ENCODE measurements at regions not wholly inside any gene's neighbourhood (a gene's known extent, or its start where the extent isn't known, plus 50 kb on each side); places are given as distances from the start of the nearest gene placed in this dataset.
"Not testable (repeated sequence)": the region's sequence is repeated elsewhere in the genome, so short reads cannot be mapped to it uniquely, and the experiment has no call there.

DNA sequence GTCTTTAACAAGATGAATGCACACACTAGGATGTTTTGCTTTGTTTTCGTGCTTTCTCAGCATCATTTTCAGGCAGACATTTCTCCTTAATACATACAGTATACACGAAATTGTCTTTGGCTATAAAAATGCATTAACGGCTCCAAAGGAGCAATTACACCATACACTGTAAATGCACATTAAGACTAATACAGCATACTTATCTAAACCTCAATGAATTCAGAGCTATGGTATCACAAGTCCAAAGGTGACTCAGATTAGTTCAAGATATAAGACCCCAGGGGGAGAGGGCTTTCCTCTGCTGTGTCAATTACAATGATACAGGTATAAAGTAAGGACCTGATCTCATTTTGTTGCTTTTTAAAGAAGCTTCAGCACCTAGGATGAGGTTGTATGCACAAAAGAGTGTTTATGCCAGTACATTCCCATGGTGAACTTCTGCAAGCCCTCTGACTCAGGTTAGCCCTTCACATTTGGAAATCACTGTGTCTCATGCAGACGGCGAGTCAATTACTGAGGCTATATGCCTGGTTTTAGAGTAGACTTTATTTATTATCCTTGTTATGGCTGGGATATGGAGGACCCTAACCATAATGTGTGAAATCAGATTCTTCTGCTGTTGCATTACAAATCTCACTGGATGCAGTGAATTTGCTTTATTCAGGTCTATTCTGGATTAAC lies 233.3 kb downstream of the ZNF608 start:
- Histone ChIP-seq H3K27ac (peak overlapping the region in 1 of 2 donors; percentile 20), H3K4me1 (replicated peaks in 1 of 2) (peaks cover 23 to 40% of the 10 kb centered on the region in 2 donors), H3K4me3 (no peak overlapping the region)
- in situ Hi-C loops (cut with MboI; ENCODE audit: low pct_unique_long_range_greater_than_20kb in 2 of 9, low sequenced_read_pairs in 9 of 9, unreplicated experiment in 9 of 9), result no loop called here
- 60 to 92% (median 77%) methylated on average over 1 to 5 of the region's 5 CpGs; no CpG with 5 or more reads in 1 of the 10 experiments for WGBS, 10 experiments
- peak in 5 of 8 experiments; percentile 7 to 72 (median 48) for ATAC-seq (replicated peaks in 6 of 8)

DNA sequence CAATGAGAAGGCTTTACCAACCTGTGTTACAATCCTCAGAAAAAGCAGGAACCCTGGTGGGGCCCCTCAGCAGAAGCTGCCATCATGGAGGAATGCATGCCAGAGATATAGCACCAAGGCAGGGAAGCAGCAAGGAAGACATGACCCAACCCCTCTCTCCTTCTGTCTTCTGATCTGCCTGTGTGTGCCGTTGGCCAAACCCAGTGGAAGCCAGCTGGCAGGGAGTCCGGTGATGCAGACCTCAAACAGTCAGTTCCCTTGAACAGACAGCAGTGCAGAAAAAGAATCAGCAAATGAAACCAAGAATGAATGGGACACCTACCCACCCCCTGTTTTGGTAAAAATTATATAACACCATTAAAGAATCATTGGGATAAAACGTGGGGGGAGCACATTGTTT lies 234.2 kb downstream of the ZNF608 start:
- no peak overlapping the region for H3K27ac ChIP-seq
- WGBS, 10 experiments, result 0 to 80% (median 33%) methylated on average over 1 to 3 of the region's 3 CpGs; no CpG with 5 or more reads in 3 of the 10 experiments
- in situ Hi-C loops (cut with MboI; ENCODE audit: low pct_unique_long_range_greater_than_20kb in 2 of 9, low sequenced_read_pairs in 9 of 9, unreplicated experiment in 9 of 9), result no loop called here
- peaks cover 23 to 40% of the 10 kb centered on the region in 2 donors for H3K4me1 ChIP-seq (replicated peaks in 1 of 2)
- ATAC-seq (replicated peaks in 6 of 8), result peak in 1 of 8 experiments; percentile 74
- no peak overlapping the region for H3K4me3 ChIP-seq

GRCh38 chr5:124511791-124512190 lies 234.6 kb downstream of the ZNF608 start:
- no peak overlapping the region for H3K4me3 ChIP-seq
- ATAC-seq (replicated peaks in 6 of 8), result peak in 3 of 8 experiments; percentile 51 to 94 (median 62)
- H3K27ac ChIP-seq, result no peak overlapping the region
- peaks cover 23 to 43% of the 10 kb centered on the region in 2 donors for H3K4me1 ChIP-seq (replicated peaks in 1 of 2)
- in situ Hi-C loops (cut with MboI; ENCODE audit: low pct_unique_long_range_greater_than_20kb in 2 of 9, low sequenced_read_pairs in 9 of 9, unreplicated experiment in 9 of 9), result no loop called here

DNA sequence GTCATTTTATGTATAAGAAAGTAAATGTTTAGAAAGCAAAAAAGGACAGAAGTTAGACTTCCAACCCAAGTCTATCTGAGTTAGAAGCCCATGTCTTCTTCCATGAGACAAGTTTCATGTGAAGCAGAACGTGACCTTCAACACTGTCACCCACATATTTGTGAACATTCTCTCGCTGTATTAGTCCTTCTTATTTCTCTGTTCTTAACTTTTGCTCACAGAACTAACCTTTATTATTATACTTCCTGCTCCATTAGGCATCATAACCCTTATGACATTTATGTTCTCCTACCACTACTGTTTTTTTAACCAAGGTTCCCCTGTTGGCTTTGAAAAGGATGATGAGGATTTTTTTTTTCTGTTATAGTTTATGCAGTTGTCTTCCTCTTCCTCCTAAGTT lies 238.8 kb downstream of the ZNF608 start:
- ATAC-seq (replicated peaks in 6 of 8), result no peak
- in situ Hi-C loops (cut with MboI; ENCODE audit: low pct_unique_long_range_greater_than_20kb in 2 of 9, low sequenced_read_pairs in 9 of 9, unreplicated experiment in 9 of 9), result no loop called here
- H3K4me3 ChIP-seq, result no peak overlapping the region
- H3K27ac ChIP-seq, result no peak overlapping the region
- peaks cover 11 to 22% of the 10 kb centered on the region in 2 donors for H3K4me1 ChIP-seq (replicated peaks in 1 of 2)
- WGBS, 10 experiments, result 46 to 100% (median 89%) methylated on average over 2 of the region's 2 CpGs; no CpG with 5 or more reads in 2 of the 10 experiments

DNA sequence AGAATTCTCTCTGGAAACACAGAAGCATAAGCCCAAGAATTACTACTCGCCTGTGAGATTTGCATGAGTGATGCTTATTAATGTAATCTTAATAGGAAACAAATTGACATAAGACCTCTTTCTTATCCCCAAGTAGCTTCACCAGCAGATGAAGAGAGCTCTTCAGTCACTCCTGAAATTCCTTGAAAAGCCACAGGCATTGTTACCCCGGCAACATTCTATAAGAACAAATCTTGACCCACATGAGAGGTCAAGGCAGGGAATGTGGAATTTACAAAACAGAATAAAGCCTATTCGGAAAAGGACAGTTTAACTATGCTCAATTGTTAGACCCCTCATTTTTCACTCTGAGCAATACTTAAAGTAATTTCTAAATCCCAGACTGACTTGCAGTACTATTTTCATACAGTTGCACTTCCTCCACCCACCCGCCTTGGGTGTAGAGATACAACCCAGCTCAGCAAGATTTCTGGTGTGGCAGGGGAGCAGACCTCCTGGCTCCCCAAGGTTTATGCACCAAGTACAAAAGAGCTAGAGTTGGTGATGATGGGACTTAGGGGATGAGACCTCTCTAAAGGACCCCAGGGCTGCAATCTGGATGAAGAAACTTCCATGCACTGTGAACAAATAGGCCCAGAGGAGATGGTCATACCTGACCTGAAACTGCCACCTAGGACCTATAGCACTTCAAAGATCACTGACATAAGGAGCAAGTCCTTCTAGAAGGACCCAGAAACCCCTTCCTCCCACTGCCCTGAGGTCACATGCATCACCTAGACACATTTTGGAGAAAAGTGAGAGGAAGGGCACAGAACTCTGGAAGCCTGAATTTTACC lies 242.1 kb downstream of the ZNF608 start:
- peaks cover 5 to 13% of the 10 kb centered on the region in 2 donors for H3K4me1 ChIP-seq (replicated peaks in 1 of 2)
- ATAC-seq (replicated peaks in 6 of 8), result peak in 1 of 8 experiments; percentile 67
- 0 to 100% (median 45%) methylated on average over 1 to 4 of the region's 4 CpGs; no CpG with 5 or more reads in 1 of the 10 experiments for WGBS, 10 experiments
- H3K4me3 ChIP-seq, result no peak overlapping the region
- H3K27ac ChIP-seq, result no peak overlapping the region
- in situ Hi-C loops (cut with MboI; ENCODE audit: low pct_unique_long_range_greater_than_20kb in 2 of 9, low sequenced_read_pairs in 9 of 9, unreplicated experiment in 9 of 9), result no loop called here

DNA sequence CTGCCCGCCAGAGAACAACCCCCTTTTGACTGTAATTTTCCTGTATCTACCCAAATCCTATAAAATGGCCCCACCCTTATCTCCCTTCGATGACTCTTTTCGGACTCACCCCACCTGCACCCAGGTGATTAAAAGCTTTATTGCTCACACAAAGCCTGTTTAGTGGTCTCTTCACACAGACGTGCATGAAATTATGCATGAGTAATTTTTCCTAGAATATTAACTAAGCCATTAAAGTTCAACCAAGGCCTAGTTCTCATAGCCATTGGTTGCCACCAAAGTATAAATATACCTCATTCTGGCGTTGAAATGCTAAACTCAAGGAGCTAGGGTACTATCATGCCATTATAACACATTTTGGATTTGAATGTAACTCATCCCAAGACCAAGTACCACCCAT lies 243.9 kb downstream of the ZNF608 start:
- in situ Hi-C loops (cut with MboI; ENCODE audit: low pct_unique_long_range_greater_than_20kb in 2 of 9, low sequenced_read_pairs in 9 of 9, unreplicated experiment in 9 of 9), result no loop called here
- ATAC-seq (replicated peaks in 6 of 8), result no peak
- WGBS, 10 experiments, result 33 to 100% (median 75%) methylated on average over 1 to 3 of the region's 5 CpGs; no CpG with 5 or more reads in 3 of the 10 experiments
- peaks cover 5 to 13% of the 10 kb centered on the region in 2 donors for H3K4me1 ChIP-seq (replicated peaks in 1 of 2)
- no peak overlapping the region for H3K27ac ChIP-seq
- H3K4me3 ChIP-seq, result no peak overlapping the region

- ATAC-seq (replicated peaks in 6 of 8); H3K27ac ChIP-seq; H3K4me3 ChIP-seq; in situ Hi-C loops (cut with MboI; ENCODE audit: low pct_unique_long_range_greater_than_20kb in 2 of 9, low sequenced_read_pairs in 9 of 9, unreplicated experiment in 9 of 9): not testable (repeated sequence)
- H3K4me1 ChIP-seq (replicated peaks in 1 of 2), result peaks cover 13% of the 10 kb centered on the region in 2 donors
- 92% methylated on average over 2 of the region's 5 CpGs; no CpG with 5 or more reads in 9 of the 10 experiments for WGBS, 10 experiments
Measured at GRCh38 chr5:124499818-124500217, 246.6 kb downstream of the ZNF608 start.

DNA sequence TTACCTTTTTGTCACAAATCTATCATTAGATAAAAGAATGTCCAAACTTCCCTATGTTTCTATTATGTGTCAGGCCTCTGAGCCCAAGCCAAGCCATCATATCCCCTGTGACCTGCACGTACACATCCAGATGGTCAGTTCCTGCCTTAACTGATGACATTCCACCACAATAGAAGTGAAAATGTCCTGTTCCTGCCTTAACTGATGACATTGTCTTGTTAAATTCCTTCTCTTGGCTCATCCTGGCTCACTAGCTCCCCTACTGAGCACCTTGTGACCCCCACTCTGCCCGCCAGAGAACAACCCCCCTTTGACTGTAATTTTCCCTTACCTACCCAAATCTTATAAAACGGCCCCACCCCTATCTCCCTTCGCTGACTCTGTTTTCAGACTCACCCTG lies 249.5 kb downstream of the ZNF608 start:
- H3K4me3 ChIP-seq; in situ Hi-C loops (cut with MboI; ENCODE audit: low pct_unique_long_range_greater_than_20kb in 2 of 9, low sequenced_read_pairs in 9 of 9, unreplicated experiment in 9 of 9); ATAC-seq (replicated peaks in 6 of 8); H3K27ac ChIP-seq: not testable (repeated sequence)
- peaks cover 0 to 15% of the 10 kb centered on the region in 2 donors for H3K4me1 ChIP-seq (replicated peaks in 1 of 2)
- WGBS, 10 experiments, result 79 to 100% (median 82%) methylated on average over 1 to 3 of the region's 4 CpGs; no CpG with 5 or more reads in 6 of the 10 experiments

DNA sequence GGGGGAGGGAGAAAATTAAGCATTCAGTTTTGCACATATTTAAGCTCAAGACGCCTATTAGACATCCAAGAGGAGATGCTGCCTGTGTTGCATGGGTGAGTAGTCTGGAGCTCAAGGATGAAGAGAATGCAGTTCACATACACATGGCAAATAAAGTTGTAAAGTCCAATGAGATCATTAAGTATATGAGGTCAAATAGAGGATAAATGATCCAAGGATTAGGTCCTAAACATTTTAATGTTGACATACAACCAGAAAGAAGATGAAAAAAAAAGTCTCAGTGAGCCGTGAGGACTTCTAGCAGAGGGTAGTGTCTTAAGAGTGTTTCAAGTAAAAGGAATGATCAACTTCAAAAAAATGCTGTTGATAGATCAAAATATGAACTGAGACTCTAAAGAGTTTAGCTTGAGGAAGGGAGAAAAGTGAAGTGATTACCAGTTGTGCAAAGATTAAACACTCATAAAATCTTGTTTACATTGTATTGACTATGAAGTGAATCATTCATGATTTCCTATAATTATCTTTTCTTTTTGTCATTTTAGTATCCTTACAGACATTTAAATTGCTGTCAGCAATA lies 251.8 kb downstream of the ZNF608 start:
- ATAC-seq (replicated peaks in 6 of 8), result no peak
- WGBS, 10 experiments, result 33 to 100% (median 87%) methylated on average over 1 to 2 of the region's 2 CpGs; no CpG with 5 or more reads in 1 of the 10 experiments
- peaks cover 0 to 13% of the 10 kb centered on the region in 2 donors for H3K4me1 ChIP-seq (replicated peaks in 1 of 2)
- H3K27ac ChIP-seq, result no peak overlapping the region
- in situ Hi-C loops (cut with MboI; ENCODE audit: low pct_unique_long_range_greater_than_20kb in 2 of 9, low sequenced_read_pairs in 9 of 9, unreplicated experiment in 9 of 9), result no loop called here
- no peak overlapping the region for H3K4me3 ChIP-seq

- H3K4me3 ChIP-seq, result no peak overlapping the region
- 16 to 100% (median 74%) methylated on average over 1 to 9 of the region's 13 CpGs; no CpG with 5 or more reads in 2 of the 10 experiments for WGBS, 10 experiments
- H3K4me1 ChIP-seq (replicated peaks in 1 of 2), result peaks cover 0 to 13% of the 10 kb centered on the region in 2 donors
- H3K27ac ChIP-seq, result no peak overlapping the region
- ATAC-seq (replicated peaks in 6 of 8), result no peak
- in situ Hi-C loops (cut with MboI; ENCODE audit: low pct_unique_long_range_greater_than_20kb in 2 of 9, low sequenced_read_pairs in 9 of 9, unreplicated experiment in 9 of 9), result no loop called here
Measured at GRCh38 chr5:124492444-124493224, 253.8 kb downstream of the ZNF608 start.

GRCh38 chr5:124490315-124490714 lies 256.1 kb downstream of the ZNF608 start:
- H3K4me3 ChIP-seq; in situ Hi-C loops (cut with MboI; ENCODE audit: low pct_unique_long_range_greater_than_20kb in 2 of 9, low sequenced_read_pairs in 9 of 9, unreplicated experiment in 9 of 9); ATAC-seq (replicated peaks in 6 of 8); H3K27ac ChIP-seq; H3K4me1 ChIP-seq (replicated peaks in 1 of 2): not testable (repeated sequence)
- WGBS, 10 experiments, result 92 to 100% (median 95%) methylated on average over 1 to 2 of the region's 2 CpGs; no CpG with 5 or more reads in 7 of the 10 experiments

DNA sequence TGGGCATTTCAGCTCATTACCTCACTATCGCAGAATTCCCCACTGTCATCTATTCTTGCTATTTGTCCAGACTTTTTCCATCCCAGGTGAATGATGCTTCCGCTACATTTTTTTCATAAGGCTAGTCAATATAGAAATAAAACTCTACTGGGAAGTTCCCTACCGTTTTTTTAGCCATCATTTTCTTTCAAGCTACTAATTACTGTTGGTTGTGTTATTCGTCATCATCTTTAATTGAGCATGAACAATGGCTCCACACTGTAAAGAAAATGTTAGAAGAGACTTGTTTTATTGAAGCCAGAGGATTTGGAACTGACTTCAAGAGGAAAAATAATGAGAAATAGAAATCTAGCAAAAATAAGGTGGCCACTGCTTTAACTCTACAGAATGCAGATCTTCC lies 265.0 kb downstream of the ZNF608 start:
- H3K27ac ChIP-seq, result no peak overlapping the region
- no peak for ATAC-seq (replicated peaks in 6 of 8)
- H3K4me1 ChIP-seq (replicated peaks in 1 of 2), result peaks cover 20 to 22% of the 10 kb centered on the region in 2 donors
- in situ Hi-C loops (cut with MboI; ENCODE audit: low pct_unique_long_range_greater_than_20kb in 2 of 9, low sequenced_read_pairs in 9 of 9, unreplicated experiment in 9 of 9), result no loop called here
- no peak overlapping the region for H3K4me3 ChIP-seq
- WGBS, 10 experiments, result 62 to 100% (median 82%) methylated on average over 1 to 4 of the region's 4 CpGs

All from motor neuron (in vitro differentiated cells).